ENCODE measurements at regions not wholly inside any gene's neighbourhood (a gene's known extent, or its start where the extent isn't known, plus 50 kb on each side); places are given as distances from the start of the nearest gene placed in this dataset.
"Not testable (repeated sequence)": the region's sequence is repeated elsewhere in the genome, so short reads cannot be mapped to it uniquely, and the experiment has no call there.

DNA sequence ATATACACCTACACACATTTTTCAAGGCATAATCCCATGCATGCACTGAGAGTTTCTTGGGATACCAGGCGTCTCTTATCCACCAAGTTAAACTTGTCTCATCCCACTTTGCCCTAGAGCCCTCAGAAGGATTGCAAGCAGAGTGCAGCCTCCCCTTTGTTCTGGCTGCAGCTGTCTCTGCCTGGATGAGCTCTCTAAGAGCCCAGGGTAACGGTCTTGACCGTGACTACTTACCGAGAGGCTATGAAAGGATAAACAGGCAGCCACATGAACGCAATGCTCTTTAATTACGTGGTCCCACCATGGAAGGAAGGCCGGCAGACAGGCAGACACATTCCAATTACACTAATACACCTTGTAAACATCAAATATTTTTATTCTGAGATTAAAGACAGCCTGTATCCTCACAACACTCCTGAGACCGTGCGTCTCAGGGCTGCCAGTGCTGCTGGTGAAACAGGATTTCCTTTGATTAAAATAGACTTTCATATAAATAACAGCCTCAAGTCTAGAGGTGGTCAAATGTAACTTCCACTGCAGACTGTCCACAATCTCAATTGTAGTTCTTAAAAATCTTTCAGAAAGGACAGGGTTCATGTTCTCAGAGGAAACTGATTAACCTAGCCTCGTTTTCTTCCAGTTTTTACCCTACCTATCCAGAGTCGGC is 210.0 kb upstream of the PRDM1 start:
- no peak for DNase-seq

DNA sequence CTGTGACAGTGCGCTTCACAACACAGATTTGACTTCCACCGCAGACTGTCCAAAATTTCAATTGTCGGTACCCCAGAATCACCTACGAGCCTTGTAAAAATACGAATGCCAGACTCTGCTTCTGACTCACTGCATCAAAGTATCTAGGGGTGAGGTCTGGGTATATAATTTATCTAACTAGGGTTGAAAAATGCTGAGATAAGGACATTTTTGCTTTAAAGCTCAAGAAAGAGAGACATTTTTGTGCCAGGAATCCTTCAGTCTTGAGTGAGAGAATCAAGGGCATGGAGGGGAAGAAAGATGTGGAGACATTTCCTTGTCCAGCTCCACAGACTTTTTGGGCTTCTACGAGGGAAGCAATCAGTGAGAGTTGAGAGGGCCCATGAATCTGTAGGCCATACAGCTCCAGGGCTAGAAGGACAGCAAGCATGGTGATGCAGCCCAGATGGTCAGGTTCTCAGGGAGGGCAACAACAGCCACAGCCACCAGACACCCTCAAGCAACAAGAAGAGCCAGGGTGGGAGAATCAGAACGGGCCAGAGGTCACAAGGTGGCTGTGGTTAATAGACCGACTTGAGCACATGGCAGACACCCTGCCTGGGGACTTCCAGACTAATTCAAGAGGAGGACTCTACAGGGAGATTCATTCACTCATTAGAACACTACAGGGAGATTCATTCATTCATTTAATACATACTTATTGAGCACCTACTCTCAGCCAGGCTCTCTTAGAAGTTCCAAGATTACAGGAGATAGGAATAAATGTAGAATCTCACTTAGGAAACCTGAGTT is 211.1 kb upstream of the PRDM1 start:
- no peak for DNase-seq

DNA sequence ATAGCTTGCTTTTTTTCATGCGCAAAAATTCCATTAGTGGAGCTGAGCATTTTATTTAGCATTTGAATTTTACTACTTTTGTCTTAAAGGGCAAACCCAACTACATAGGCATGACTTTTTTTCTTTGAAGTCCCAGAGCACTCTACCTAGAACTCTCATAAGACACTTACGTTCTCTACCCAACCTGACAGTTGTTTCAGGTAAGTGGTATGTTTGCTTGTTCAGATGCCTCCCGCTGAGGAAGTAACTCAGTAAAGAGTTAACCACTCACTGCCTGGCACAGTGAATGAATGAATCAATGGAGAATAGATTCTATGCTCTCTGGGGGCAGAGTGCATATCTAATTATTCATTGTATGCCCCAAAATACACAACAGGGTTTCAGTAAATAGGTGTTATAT is 212.3 kb upstream of the PRDM1 start:
- DNase-seq, result no peak

GRCh38 chr6:105873211-105873704 is 212.9 kb upstream of the PRDM1 start:
- DNase-seq, result no peak

- peak in 1 of 2 donors; percentile 61 for DNase-seq
Measured at GRCh38 chr6:105872249-105872648, 213.9 kb upstream of the PRDM1 start.

GRCh38 chr6:105871542-105871941 is 214.6 kb upstream of the PRDM1 start:
- DNase-seq, result no peak

DNA sequence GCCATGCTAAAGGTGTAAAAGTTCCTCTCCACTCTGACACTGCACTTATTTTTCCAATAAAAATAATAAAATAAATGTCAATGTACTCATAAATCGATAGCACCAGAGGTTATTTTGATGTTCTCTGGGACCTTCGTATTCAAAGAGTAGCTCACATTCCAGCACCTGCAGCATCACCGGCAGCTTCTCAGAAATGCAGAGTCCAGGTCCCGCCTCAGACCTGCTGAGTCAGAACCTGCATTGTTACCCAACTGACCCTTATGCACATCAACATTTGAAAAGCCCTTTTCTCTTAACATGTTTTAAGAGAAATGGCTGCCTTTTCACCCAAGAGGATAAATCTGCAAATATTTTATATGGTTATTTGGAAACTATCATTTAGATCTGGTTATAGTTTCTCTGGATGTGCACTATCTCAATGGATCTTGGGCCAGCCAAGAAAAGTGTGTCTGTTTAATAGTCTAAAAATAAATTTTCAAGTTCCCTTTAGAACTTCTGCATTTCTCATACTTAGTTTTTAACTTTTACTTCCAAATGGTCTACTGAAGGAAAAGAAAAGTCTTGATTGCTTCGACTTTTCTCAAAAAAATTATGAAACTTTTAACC is 216.2 kb upstream of the PRDM1 start:
- no peak for DNase-seq

- no peak for DNase-seq
Measured at GRCh38 chr6:105868823-105869460, 217.2 kb upstream of the PRDM1 start.

- no peak for DNase-seq
Measured at GRCh38 chr6:105867821-105868220, 218.3 kb upstream of the PRDM1 start.

DNA sequence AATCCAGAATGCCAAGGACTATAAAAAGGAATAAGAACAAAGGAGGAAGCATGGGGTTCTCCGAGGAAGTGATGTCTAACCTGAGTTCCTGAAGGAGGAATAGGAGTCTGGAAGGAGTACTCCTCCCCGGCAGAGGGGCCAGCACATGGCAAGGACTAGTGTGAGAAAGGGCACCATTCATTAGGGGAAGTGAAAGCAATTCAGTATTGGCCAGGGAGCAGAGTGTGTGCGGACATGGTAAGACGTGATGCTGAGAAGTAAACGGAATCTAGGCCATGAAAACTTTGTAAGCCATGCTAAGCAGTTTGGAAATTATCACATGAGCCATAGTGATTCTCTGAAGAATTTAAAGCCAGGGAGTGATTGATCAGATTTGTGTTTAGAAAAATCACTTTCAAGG is 218.9 kb upstream of the PRDM1 start:
- no peak for DNase-seq

DNA sequence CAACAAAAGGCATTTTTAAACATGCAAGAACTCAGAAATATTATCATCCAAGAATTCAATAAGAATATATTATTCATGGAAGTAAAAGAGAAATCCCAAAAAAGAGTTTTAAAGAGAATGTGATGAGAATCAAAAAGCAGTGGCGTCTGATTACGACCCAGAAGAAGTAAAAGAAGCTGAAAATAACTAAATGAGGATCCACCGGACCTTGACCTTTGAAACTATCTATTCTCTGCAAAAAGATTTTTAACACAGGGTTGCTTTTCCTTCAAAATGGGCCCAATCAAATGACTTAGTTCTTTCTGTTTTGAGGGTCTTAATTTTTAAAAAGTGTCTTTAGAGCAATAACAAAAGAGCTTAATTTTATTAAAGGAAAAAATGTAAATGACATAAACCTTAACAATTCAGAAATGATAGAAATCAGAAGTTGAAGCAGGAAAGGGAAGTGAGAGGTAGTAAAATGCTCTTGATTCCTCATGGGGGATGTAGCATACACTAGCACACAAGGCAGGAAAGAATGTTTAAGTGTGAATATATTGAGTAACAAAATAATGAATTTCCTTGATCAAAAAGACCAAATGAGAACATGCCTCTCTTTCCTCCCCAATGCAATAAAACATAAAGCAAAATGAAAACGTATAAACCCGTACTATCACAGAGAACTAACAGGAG is 223.1 kb upstream of the PRDM1 start:
- no peak for DNase-seq

GRCh38 chr6:105860927-105861326 is 225.2 kb upstream of the PRDM1 start:
- DNase-seq, result not testable (repeated sequence)

- DNase-seq, result no peak
Measured at GRCh38 chr6:105859457-105859856, 226.7 kb upstream of the PRDM1 start.

GRCh38 chr6:105858639-105859038 is 227.5 kb upstream of the PRDM1 start:
- not testable (repeated sequence) for DNase-seq

GRCh38 chr6:105855433-105855832 is 230.7 kb upstream of the PRDM1 start:
- no peak for DNase-seq

GRCh38 chr6:105853979-105854378 is 232.2 kb upstream of the PRDM1 start:
- not testable (repeated sequence) for DNase-seq

DNA sequence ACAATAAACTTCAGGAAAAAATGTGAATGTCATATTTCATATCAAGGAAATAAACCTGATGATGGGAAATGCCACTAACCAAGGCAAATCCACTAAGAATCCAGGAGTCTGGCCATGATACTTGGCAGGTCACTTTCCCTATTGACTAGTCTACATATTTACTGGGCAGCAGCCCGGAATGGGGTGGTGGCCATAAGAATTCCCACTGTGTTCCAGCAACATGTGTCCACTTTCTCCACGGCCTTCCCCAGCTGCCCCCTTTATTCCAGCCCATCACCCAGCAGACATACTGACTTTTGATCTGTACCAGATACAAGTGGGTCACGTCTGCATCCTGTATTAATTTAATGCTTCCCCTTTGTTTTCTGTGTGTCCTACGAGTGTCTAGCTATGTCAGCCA is 234.5 kb upstream of the PRDM1 start:
- DNase-seq, result no peak

DNA sequence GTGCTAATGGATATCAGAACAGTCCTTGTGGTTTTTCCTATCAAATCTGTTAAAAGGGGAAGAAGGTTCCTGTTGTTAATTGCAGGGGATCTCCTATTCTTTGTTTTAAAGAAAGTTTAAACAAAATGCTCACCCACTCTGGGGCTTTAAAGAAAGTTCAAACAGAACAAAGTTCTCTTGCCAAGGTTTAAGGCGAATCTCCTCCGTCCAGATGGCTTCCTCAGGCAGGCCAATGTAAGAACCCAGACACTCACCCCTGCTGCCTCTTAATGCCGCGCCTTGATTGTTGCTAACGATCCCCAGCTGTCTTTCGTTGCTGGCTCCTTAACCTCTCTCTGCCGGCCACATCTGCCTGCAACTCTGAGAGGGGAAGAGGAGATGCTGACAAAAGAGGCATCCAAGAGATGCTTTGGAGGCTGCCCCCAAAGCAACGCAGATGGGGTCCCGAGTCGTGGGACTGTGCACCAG is 235.0 kb upstream of the PRDM1 start:
- no peak for DNase-seq

DNA sequence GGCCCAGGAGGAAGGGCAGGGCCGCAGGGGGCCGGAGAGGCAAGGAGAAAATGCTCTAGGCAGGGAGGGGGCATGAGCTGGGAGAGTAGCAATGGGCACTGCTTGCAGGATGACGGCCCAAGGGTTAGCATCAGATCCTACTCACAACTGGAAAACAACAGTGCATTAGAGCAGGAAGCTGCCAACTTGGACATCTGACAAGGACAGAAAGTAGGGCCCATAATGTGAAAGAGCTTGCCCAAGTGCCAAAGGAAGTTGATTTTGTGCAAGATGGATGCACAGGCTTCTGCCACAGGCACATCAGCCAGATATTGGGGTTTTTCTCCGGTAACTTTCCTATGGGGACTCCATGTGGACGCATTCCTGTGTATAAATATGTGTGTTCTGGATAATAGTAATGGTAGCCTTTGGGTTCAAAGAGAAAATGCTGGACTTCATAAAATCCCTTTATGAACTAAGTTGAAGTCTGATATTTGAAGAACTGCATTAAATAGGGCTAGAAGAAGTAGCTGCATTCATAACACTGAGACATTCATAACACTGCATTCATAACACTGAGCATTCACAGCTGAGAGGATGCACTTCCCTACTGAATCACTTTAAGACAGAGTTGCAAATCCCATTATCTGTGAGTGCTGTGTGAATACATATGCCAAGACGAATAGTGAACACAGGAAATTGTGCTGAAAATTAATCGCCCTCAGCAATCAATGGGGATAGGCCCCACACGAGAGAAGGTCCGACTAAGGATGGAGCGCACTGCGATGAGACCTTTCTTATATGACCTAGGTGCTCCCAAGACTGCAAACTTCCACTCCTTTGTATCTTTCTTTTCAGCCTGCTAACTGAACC is 235.6 kb upstream of the PRDM1 start:
- DNase-seq, result no peak

- no peak for DNase-seq
Measured at GRCh38 chr6:105849746-105850145, 236.4 kb upstream of the PRDM1 start.

GRCh38 chr6:105847433-105847832 is 238.7 kb upstream of the PRDM1 start:
- DNase-seq, result no peak
